ENCODE measurements at regions not wholly inside any gene's neighbourhood (a gene's known extent, or its start where the extent isn't known, plus 50 kb on each side); places are given as distances from the start of the nearest gene placed in this dataset.

- Mint-ChIP-seq H3K9me3 (no peaks in the 10 kb centered on the region), H3K27me3 (no peaks in the 10 kb centered on the region)
- no peak for ATAC-seq
Measured at GRCh38 chr6:149160943-149161342, 156.6 kb upstream of the TAB2 start.

GRCh38 chr6:149162924-149163323 is 154.6 kb upstream of the TAB2 start:
- Mint-ChIP-seq H3K9me3 (no peaks in the 10 kb centered on the region), H3K4me3 (no peak overlapping the region), H3K27ac (no peak overlapping the region), H3K27me3 (no peaks in the 10 kb centered on the region), H3K4me1 (peaks cover 23% of the 10 kb centered on the region)
- DNase-seq (no peak), ATAC-seq (no peak)

More at GRCh38 chr6:149160943-149161342, 156.6 kb upstream of the TAB2 start:
- H3K4me3 Mint-ChIP-seq = no peak overlapping the region
- DNase-seq = no peak
- no peak overlapping the region for H3K27ac Mint-ChIP-seq
- H3K4me1 Mint-ChIP-seq = peaks cover 12% of the 10 kb centered on the region

- Mint-ChIP-seq H3K27ac (no peak overlapping the region), H3K27me3 (no peaks in the 10 kb centered on the region), H3K4me3 (no peak overlapping the region), H3K4me1 (peaks cover 32% of the 10 kb centered on the region), H3K9me3 (peaks cover 0 to 5% of the 10 kb centered on the region in 2 donors)
- no peak for DNase-seq
- no peak for ATAC-seq
Measured at GRCh38 chr6:149164199-149164750, 153.2 kb upstream of the TAB2 start.

GRCh38 chr6:149166336-149166735 is 151.2 kb upstream of the TAB2 start:
- peaks cover 47% of the 10 kb centered on the region for H3K4me1 Mint-ChIP-seq
- peak overlapping the region in 1 of 2 donors; percentile 67 for H3K4me3 Mint-ChIP-seq
- peaks cover 0 to 5% of the 10 kb centered on the region in 2 donors for H3K9me3 Mint-ChIP-seq
- peak overlapping the region; percentile 84 to 90 for H3K27ac Mint-ChIP-seq
- H3K27me3 Mint-ChIP-seq = no peaks in the 10 kb centered on the region
- no peak for DNase-seq
- no peak for ATAC-seq

- peaks cover 49% of the 10 kb centered on the region for H3K4me1 Mint-ChIP-seq
- no peak for ATAC-seq
- DNase-seq = no peak
- no peaks in the 10 kb centered on the region for H3K27me3 Mint-ChIP-seq
- peaks cover 0 to 5% of the 10 kb centered on the region in 2 donors for H3K9me3 Mint-ChIP-seq
- H3K27ac Mint-ChIP-seq = peak overlapping the region; percentile 84 to 90
- peak overlapping the region; percentile 67 for H3K4me3 Mint-ChIP-seq
Measured at GRCh38 chr6:149166747-149167146, 150.8 kb upstream of the TAB2 start.

- DNase-seq = peak in 1 of 2 donors; percentile 61
- Mint-ChIP-seq H3K4me1 (peaks cover 57% of the 10 kb centered on the region), H3K27me3 (no peaks in the 10 kb centered on the region), H3K9me3 (peaks cover 0 to 5% of the 10 kb centered on the region in 2 donors), H3K27ac (peak overlapping the region; percentile 49 to 65), H3K4me3 (peak overlapping the region; percentile 61 to 76)
- peak; percentile 90 for ATAC-seq
Measured at GRCh38 chr6:149168968-149169367, 148.5 kb upstream of the TAB2 start.

- peaks cover 0 to 5% of the 10 kb centered on the region in 2 donors for H3K9me3 Mint-ChIP-seq
- DNase-seq (no peak), ATAC-seq (no peak)
- peak overlapping the region; percentile 9 to 61 for H3K4me3 Mint-ChIP-seq
- H3K27me3 Mint-ChIP-seq = no peaks in the 10 kb centered on the region
- peaks cover 56% of the 10 kb centered on the region for H3K4me1 Mint-ChIP-seq
- peak overlapping the region in 1 of 2 donors; percentile 49 for H3K27ac Mint-ChIP-seq
Measured at GRCh38 chr6:149169761-149170511, 147.6 kb upstream of the TAB2 start.

- H3K27ac Mint-ChIP-seq = no peak overlapping the region
Measured at GRCh38 chr6:149170564-149171452, 146.7 kb upstream of the TAB2 start.

GRCh38 chr6:149173222-149173621 is 144.3 kb upstream of the TAB2 start:
- ATAC-seq (no peak), DNase-seq (no peak)
- H3K9me3 Mint-ChIP-seq = peaks cover 10 to 12% of the 10 kb centered on the region in 2 donors
- H3K4me1 Mint-ChIP-seq = peaks cover 56% of the 10 kb centered on the region
- no peaks in the 10 kb centered on the region for H3K27me3 Mint-ChIP-seq
- H3K4me3 Mint-ChIP-seq = no peak overlapping the region
- H3K27ac Mint-ChIP-seq = no peak overlapping the region

More at GRCh38 chr6:149170564-149171452, 146.7 kb upstream of the TAB2 start:
- Mint-ChIP-seq H3K9me3 (peaks cover 0 to 5% of the 10 kb centered on the region in 2 donors), H3K4me3 (peak overlapping the region in 1 of 2 donors; percentile 55), H3K27me3 (no peaks in the 10 kb centered on the region), H3K4me1 (peaks cover 62% of the 10 kb centered on the region)
- ATAC-seq (no peak), DNase-seq (no peak)

GRCh38 chr6:149174962-149175361 is 142.6 kb upstream of the TAB2 start:
- no peaks in the 10 kb centered on the region for H3K27me3 Mint-ChIP-seq
- H3K4me1 Mint-ChIP-seq = peaks cover 38% of the 10 kb centered on the region
- H3K4me3 Mint-ChIP-seq = no peak overlapping the region
- H3K9me3 Mint-ChIP-seq = peaks cover 18 to 22% of the 10 kb centered on the region in 2 donors
- H3K27ac Mint-ChIP-seq = no peak overlapping the region
- ATAC-seq (peak; percentile 57), DNase-seq (no peak)

GRCh38 chr6:149176971-149177667 is 140.4 kb upstream of the TAB2 start:
- no peak for DNase-seq
- peaks cover 18 to 22% of the 10 kb centered on the region in 2 donors for H3K9me3 Mint-ChIP-seq
- H3K4me1 Mint-ChIP-seq = peaks cover 27% of the 10 kb centered on the region
- no peaks in the 10 kb centered on the region for H3K27me3 Mint-ChIP-seq
- ATAC-seq = no peak
- no peak overlapping the region for H3K27ac Mint-ChIP-seq
- H3K4me3 Mint-ChIP-seq = no peak overlapping the region

- no peaks in the 10 kb centered on the region for H3K27me3 Mint-ChIP-seq
Measured at GRCh38 chr6:149179431-149179830, 138.1 kb upstream of the TAB2 start.

GRCh38 chr6:149181304-149181703 is 136.2 kb upstream of the TAB2 start:
- ATAC-seq (no peak), DNase-seq (no peak)
- Mint-ChIP-seq H3K27ac (no peak overlapping the region), H3K9me3 (peaks cover 37 to 42% of the 10 kb centered on the region in 2 donors), H3K4me3 (no peak overlapping the region), H3K4me1 (peaks cover 4% of the 10 kb centered on the region), H3K27me3 (no peaks in the 10 kb centered on the region)

More at GRCh38 chr6:149179431-149179830, 138.1 kb upstream of the TAB2 start:
- Mint-ChIP-seq H3K27ac (no peak overlapping the region), H3K4me1 (peaks cover 17% of the 10 kb centered on the region), H3K4me3 (no peak overlapping the region), H3K9me3 (peaks cover 21 to 25% of the 10 kb centered on the region in 2 donors)
- no peak for ATAC-seq
- DNase-seq = no peak

GRCh38 chr6:149182262-149182661 is 135.2 kb upstream of the TAB2 start:
- Mint-ChIP-seq H3K4me3 (no peak overlapping the region), H3K4me1 (peaks cover 2% of the 10 kb centered on the region), H3K27me3 (no peaks in the 10 kb centered on the region), H3K9me3 (peaks cover 37 to 42% of the 10 kb centered on the region in 2 donors), H3K27ac (no peak overlapping the region)
- ATAC-seq = no peak
- no peak for DNase-seq

GRCh38 chr6:149184523-149184922 is 133.0 kb upstream of the TAB2 start:
- Mint-ChIP-seq H3K4me1 (peaks cover 15% of the 10 kb centered on the region), H3K9me3 (peaks cover 41 to 49% of the 10 kb centered on the region in 2 donors), H3K27ac (no peak overlapping the region), H3K27me3 (no peaks in the 10 kb centered on the region), H3K4me3 (no peak overlapping the region)
- DNase-seq (no peak), ATAC-seq (no peak)

Measured in stimulated activated naive CD8-positive, alpha-beta T cell treated with anti-CD3 and anti-CD28 coated beads, Interleukin-15, amount 100 ng/mL, for 72 hours (primary cell).